Spleen (tissue), 3 donors: ENCODE measurements at regions not wholly inside any gene's neighbourhood (a gene's known extent, or its start where the extent isn't known, plus 50 kb on each side); places are given as distances from the start of the nearest gene placed in this dataset.

Source experiments
- POLR2A ChIP-seq, 3 donors: fragments of 450-650 bp; IDR thresholded peaks; one replicate each; pipeline ENCODE4 v1.5.1; 2017; ENCODE audit warnings: antibody characterized with exemption in 3 of 3, mild to moderate bottlenecking in 1 of 3
- POLR2AphosphoS5 ChIP-seq, 3 donors: sonication (generic); formaldehyde crosslinking; IDR thresholded peaks; one replicate each; pipeline ENCODE4 v1.5.1; 2017; ENCODE audit warnings: antibody characterized with exemption in 3 of 3

GRCh38 chr7:17588730-17589129 lies 290.3 kb downstream of the AHR start:
- TF ChIP-seq POLR2AphosphoS5 (IDR thresholded peaks at IDR 0.05) (no peak), POLR2A (IDR thresholded peaks at IDR 0.05) (no peak)
